ENCODE measurements at regions not wholly inside any gene's neighbourhood (a gene's known extent, or its start where the extent isn't known, plus 50 kb on each side); places are given as distances from the start of the nearest gene placed in this dataset.

DNA sequence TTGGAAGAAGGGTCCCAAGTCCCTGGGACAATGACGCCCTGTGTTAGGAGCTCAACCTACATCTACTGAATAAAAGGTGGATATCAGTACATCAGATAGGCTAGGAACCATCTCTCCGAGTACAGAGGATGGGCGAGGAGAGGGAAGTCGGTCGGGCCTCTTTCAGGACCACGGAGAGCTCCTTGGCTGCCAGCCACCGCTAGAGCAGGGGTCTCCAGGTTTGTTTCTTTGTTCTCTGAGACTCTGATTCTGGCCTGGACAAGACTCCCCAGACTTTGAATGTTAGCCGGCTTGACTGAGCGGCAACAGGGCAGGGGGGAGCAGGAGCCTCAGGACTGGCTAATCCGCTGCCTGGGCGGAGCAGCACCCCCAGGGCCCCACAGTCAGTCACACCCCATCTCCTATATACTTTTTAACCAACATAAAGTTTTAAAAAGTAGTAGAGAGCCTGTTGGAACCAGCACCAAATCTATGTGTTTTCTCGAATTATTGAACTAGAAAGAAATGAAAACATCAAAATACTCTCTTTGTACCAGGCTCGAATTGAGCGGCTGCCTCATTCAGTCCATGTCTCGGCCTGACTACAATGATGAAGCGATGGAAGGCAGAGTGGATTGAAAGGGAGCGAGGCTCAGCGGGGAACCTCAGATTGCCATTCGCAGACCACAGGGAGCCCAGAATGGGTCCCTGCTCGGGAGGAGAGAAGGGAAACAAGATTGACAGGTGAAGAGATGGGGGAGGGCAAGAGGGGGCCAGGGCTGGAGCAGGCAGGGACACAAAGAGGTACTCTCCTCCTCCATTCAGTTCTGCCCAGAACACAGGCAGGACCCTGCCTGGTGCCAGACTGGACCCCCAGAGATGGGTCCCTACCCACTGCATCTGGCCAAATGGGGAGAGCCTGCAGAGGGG is 131.6 kb downstream of the TPRA1 start:
- peak; percentile 47 for DNase-seq (ENCODE audit: low read depth, low spot score)

DNA sequence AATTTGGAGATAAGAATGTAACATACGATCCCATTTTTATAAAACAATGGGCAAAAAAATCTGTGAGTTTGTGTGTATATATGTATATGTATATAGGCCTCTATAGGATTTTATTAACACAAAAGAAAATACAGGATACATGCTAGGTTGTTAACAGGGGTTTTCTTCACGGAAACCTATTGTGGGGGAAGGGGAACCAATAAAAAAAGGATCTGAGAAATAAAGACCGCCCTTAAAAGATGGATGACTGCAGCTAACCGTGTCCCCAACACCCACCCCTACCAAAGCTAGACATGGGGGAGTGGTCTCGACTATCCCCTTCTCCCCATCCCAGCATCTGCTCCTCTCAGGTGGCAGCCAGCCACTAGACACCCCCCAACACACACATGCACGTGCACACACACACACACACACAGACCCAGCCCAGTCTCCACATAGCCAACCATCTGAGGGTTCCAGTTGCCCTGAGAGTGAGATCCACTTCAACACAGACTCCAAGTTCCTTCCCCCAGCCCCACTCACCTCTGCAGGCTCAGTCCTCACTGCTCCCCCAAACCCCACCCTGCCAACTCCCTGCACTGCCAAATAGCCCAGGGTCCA is 132.9 kb downstream of the TPRA1 start:
- no peak for DNase-seq (ENCODE audit: low read depth, low spot score)

DNA sequence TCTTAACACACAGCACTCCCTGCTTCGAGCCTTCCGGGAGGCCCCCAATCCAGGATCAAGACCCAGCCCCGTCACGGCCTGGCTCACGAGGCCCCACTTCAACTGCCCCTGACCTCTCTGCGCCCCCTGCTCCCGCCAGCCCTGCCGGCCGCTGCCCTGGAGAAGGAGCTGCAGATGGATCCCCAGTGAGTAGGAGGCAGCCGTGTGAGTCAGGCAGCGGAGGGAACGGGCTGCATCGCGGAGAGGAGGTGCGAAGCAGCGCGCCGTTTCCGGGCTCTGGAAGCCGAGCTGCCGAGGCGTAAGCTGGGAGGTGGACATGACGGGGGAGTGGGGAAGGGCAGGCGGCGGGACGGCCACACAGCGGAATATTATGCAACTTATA is 133.4 kb downstream of the TPRA1 start:
- no peak for DNase-seq (ENCODE audit: low read depth, low spot score)

DNA sequence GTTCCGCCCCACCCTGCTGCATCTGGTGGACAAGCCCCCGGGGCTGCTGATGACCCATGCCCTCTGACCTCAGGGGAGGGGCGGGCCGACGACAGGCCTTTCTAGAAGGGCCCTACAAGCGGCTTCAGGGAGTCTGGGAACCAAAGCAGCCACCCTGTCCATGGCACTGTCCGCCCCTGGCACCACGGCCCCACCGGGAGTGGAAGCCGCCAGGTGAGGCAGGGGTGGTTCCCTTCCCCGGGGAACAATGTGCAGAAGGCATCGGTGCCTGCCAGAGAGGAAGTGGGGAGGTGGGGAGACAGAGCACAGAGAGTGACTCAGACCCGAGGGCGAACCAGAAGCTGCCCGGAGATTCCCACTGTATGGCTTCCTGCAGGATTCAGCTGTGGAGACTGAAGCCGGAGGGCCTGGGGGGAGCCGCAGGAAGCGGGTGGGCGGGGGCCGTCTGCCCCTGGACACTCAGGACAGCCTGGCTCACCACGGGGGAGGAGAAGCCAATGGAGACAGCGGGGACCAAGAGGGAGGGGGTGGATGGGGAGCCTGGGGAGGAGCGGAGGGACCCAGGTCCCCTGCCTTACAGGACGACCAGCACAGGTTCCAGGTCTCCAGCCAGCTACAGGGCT is 134.0 kb downstream of the TPRA1 start:
- DNase-seq (ENCODE audit: low read depth, low spot score) = no peak

DNA sequence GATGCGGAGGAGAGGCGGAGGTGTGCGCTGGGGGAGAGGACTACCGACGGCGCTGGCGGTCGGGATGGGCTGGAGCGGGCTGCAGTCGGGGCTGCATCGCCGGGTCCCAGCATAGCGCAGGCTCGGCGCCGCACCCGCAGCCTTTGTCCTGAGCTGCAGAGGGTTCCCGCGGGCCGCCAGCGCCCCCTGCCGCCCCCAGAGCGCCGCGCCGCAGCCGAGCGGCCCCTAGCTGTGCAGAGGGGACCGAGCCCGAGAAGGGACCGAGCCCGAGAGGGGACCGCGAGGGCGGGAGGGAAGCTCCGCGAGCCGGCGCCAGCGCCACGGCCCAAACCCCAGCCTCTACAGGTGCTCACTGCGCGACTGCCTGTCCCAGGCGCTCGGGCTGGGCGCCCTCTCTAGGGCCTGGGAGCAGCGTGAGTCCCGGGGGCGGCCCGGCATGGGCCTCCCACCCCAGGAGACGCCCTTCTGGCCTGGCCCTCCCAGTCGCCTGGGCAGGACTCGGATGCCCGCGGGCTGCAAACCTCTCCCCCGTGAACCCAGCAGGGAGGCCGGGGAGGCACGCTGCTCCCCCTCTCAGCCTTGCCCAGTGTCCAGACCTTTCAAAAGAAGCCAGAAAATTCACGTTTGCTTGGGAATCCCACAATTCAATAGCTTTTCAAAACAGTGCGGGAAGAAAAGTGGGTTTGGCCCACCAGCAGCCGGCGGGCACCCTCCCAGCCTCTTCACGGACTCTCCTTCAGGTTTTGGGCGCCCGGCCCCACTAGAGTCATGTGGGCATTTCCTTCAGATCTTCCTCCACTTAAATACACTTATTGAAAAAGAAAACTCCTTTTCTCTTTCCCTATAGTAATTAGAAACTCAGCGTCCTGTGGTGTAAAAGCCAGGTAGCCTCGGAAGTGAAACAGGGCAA is 134.7 kb downstream of the TPRA1 start:
- peak; percentile 76 for DNase-seq (ENCODE audit: low read depth, low spot score)

DNA sequence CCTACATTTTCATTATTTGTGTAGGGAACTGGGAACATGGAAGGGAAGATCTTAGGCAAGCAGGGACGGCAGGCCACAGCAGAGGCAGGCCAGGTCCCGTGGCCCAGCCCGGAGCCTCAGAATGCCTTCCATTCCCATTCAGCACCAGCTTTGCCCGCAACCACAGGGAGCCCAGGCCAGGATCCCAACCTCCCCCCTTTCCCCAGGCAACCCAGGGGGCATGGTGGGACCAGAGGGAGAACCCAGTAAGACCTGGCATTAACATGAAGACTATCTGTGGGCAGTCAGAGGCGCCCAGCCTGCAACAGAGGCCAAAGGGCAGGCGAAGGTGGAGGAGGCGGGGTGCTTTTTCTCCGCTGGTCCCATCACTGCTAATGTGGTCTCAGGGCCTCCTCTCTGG is 135.6 kb downstream of the TPRA1 start:
- DNase-seq (ENCODE audit: low read depth, low spot score) = no peak

DNA sequence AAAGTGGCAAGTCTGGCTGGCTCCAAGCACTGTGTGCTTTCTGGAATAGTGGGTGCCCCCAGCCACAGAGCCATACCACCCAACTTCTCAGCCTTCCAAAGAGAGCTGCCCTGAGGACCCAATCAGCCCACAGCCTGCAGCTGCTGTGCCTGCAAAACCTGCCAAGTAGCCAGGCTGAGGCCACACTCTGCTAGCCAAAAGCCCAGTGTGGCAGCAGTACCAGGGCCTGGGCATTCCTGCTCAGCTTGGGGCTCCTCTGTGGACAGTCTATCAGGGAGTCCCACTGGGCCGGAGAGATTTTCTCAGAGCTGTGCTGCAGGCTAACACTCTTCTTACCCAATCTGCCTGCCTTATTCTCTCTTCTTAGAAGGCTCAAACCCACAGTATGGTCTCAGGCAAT is 136.5 kb downstream of the TPRA1 start:
- no peak for DNase-seq (ENCODE audit: low read depth, low spot score)

DNA sequence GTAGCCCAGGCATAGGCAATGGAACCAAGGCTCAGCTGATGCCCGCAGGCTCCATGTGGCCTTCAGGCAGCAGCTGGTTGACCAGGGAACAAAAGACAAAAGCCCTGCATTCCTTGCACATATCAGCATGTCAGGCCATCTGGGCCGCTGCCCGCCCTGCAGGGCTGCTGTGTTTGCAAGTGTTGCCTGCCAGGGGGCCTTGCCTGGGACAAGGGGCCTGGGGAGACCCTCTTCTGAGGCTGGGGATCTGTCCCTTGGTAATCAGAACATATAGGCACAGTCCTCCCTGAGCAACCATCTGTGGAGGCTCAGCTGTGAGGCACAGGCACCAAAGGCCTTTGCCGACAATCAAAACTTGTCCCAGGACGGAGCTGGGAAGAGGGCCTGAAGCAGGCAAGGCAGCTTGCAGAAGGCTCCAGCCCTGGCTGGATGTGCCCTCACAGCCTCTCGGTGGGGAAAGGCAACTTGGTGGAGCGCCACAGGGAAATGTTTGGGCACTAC is 138.2 kb downstream of the TPRA1 start:
- DNase-seq (ENCODE audit: low read depth, low spot score) = no peak

DNA sequence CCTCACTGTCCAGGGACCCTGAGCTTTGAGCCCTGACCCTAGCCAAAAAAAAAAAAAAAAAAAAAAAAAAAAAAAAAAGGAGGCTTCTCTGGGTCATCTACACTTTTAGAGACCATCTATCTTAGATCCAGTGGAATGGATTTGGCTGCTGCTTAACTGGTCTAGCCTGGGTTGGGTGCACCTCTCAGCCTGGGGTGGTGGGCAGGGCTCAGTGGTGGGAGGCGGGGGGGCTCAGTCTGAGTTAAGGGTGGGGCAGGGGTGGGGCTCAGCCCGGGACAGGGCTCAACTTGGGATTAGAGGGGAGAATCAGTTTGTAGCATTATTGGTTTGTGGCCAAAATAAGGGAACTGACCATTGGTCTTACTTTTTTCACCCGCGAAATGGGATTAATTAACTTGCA is 139.2 kb downstream of the TPRA1 start:
- DNase-seq (ENCODE audit: low read depth, low spot score) = no peak

DNA sequence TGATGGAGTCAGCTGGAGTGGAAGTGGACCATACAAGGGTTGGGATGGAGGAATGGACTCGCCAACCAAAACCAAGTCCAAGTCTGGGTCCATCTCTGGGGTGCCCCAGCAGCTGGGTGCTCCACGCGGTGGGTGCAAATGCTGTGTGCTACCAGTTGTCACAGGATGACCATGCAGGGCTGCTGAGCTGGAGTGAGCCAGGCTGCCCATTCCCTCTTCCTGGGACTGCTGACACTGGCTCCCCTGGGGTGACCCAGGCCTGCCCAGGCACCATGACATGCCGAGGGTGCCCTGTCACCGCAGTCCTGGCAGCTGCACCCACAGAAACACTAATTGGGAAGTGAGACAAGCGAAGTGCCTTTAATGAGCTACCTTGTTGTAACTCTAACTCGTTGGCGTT is 140.2 kb downstream of the TPRA1 start:
- DNase-seq (ENCODE audit: low read depth, low spot score) = no peak

DNA sequence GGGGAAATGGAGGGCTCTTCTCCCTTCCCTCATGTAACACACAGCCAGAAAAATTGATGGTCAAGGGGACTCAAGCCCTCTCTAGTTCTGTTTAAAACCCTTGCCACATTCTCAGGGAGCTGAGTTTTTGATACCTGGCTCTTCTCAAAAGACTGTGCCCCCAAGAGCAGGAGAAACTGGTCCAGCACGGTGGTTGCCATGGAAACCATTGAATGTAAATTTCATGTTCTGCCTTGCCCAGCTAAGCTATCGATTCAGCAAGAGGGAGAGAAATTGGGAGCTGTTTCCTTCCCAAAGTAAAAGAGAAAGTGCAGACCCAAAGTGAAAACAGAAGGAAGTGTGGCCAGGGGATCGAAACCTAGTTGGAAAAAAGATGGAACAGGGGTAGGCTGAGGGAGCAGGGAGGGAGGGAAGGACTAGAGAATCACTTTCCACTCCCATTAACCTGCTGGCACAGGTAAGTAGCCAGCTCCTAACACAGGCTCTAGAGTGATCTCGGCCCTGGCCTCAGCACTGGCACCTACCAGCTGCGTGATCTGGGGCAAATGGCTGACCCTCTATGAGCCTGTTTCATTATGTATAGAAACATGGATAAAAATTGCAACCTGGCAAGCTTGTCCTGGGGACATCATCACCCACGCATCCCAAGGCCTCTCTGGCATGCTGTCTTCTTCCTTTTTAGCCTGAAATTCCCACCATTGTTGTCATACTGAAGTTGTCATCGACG is 140.9 kb downstream of the TPRA1 start:
- no peak for DNase-seq (ENCODE audit: low read depth, low spot score)

DNA sequence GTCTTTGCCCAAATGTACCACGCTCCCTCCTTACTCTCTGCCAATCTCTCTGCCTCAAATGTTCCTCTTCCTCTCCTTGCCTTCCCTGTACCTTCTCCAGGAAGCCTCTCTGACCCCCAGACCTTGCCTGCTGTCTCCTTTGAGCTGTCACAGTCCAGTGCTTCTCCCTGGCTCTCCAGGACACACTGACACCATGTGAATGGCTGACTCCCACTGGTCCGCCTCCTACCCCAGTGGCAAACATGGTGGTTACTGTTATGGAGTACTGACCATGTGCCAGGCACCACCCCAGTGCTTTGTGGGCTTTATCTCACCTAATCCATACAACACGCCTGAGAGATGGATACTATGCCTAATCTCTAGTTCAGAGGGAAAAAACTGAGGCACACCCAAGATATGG is 141.9 kb downstream of the TPRA1 start:
- no peak for DNase-seq (ENCODE audit: low read depth, low spot score)

DNA sequence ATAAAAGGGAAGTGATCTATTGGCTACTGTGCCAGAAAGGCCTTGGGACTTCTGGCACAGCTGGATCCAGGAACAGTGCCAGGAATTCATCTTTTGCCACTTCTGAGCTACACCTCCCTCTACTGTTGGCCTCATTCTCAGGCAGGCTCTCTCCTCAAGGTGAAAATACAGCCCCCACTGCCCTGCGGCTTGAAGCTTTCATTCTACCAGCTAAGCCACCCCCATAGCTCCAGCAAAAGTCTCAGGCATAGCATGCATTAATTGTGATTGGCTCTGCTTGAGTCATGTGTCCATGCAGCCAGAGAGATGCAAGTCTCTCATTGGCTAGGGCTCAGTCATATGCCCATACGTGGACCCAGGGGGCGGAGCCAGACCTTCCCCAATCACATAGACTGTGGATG is 142.4 kb downstream of the TPRA1 start:
- DNase-seq (ENCODE audit: low read depth, low spot score) = no peak

DNA sequence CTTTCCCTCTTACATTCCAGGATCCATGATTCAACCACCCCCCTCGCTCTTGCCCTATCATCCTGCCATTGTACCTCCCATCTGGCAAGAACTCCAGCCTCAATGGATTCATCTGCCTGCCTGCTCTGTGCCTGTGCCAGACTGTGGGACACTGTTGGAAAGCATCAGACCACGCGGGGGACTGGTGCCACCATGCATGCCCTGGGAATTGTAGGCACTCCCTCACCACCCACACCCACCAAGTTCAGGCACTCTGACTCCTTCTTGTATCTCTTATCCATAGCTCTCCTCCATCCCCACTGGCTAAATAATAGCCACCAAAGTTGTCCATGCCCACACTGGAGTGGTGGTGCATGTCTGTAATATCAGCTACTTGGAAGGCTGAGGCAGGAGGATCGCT is 143.8 kb downstream of the TPRA1 start:
- no peak for DNase-seq (ENCODE audit: low read depth, low spot score)

DNA sequence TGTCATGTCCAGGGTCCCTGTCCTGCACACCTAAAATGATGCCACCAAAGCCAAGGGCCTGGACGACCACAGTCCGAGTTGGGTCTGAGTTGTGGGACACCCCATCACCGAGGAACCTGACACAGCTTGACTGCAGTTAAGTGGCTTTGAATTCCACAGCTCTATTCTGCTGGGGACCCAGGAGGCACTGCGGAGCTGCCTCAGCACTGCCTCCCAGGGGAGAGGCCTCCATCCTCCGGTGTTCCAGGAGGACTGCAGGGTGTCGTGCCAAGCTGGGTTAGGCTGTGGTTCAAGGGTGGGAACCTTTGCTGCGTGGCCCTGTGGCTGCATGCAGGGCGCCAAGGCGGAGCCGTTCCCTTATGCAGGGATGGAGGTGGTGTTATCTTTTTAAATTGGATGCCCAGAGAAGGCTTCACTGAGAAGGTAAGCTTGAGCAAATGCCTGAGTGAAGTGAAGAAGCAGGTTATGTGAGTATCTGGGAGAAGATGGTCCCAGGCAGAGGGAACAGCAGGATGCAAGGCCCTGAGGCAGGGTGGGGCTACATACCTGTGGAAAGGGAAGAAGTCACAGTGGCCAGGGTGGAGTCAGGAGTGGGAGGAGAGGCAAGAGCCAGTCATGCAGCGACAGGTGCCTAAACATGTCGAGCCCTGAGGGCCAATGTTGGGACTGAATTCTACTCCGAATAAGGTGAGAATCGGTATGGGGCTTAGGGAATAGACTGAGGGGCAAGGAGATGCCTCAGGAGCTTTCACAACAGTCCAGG is 144.8 kb downstream of the TPRA1 start:
- no peak for DNase-seq (ENCODE audit: low read depth, low spot score)

DNA sequence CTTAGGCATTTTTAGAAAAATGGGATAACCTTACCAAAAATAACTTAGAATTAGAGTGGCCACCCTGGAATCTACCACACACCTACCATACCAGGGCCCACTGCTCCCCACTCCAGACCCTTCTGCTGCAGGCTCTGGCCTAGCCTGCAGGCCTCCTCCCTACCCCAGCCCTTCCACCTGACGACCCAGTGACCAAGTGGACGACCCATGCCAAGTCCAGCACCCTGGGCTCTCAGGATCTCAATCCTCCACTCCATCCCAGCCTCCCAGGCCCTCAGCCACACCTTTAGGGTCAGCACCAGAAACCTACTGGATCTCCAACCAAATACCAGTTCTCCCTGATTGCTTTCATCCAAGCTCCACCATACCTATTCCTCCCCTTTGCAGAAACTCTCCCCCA is 145.8 kb downstream of the TPRA1 start:
- no peak for DNase-seq (ENCODE audit: low read depth, low spot score)

DNA sequence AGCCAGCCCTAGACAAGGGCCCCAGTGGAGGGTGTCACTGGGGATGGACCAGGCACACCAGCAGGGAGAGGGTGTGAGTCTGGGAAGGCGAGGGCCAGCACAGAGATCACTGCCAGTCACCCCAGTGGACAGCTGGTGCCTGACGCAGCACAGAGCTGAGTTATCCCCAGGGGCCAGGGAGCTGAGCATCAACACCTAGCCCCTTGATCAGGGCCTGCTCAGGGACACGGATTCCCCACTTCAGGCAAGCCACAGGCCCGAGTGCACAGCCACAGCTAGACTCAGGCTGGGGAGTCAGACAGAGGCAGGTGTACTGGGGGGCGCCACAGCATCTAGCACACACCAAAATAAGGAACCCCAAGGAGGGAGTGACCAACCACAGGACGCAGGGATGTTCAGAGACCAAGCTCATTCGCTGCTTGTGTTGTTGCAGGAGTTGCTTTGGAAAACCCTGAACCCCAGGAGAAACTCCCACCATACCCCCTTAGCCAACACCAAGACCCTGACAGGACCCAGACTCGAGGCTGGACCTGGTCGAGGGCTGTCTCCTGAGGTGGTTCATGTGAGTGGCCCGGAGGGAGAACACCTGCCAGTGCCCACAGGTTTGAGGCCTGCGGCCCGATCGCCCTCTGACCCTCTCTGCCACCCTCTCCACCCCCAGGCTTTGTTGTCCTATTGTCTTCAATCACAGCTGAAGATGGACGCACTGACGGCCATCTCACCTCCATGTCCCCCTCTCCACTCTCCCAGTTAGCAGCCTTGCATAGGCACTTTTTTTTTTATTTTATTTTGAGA is 146.8 kb downstream of the TPRA1 start:
- DNase-seq (ENCODE audit: low read depth, low spot score) = no peak

DNA sequence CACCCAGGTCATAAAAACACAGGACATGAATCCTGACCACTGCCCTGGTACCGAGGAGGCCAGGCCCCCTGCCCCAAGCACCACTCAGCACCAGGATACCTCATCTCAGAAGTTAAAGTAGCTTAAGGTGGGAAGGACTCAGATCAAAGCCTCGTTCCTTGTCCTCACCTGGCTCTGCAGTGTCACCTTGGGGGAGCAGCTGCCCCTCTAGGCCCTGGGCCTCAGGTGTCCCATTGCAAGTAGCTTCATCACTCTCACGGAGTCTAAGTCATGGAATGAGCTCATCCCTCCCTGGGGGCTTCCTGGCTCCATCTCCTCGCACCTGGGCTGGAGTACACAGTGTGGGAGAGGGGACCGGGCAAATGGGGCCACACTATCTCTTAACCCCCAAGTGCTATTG is 148.0 kb downstream of the TPRA1 start:
- DNase-seq (ENCODE audit: low read depth, low spot score) = no peak

DNA sequence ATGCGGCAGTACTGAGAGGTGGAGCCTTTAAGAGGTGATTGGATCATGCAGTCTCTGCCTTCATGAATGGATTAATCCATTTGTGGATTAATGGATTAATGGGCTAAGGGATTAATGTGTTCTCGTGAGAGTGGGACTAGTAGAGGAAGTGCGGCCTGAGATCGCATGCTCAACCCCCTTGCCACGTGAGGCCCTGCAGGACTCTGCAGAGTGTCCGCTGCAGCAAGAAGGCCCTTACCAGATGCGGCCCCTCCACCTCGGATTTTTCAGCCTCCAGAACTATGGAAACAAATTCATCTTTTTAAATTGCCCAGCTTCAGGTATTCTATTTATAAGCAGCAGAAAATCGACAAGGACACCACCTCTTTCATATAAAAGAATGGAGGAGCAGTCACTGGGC is 148.8 kb downstream of the TPRA1 start:
- DNase-seq (ENCODE audit: low read depth, low spot score) = no peak
